GF-D8 (cell line): ENCODE measurements at regions not wholly inside any gene's neighbourhood (a gene's known extent, or its start where the extent isn't known, plus 50 kb on each side); places are given as distances from the start of the nearest gene placed in this dataset.

Experiments
- DNase-seq: peaks from one replicate; lab custom pipeline; 2025; lab: John Stamatoyannopoulos, UW

- no peak for DNase-seq
These were observed 57.0 kb upstream of the PLAC8 start for GRCh38 chr4:83171436-83172039.

GRCh38 chr4:83170952-83171399 is 56.4 kb upstream of the PLAC8 start:
- no peak for DNase-seq
